ENCODE measurements at regions not wholly inside any gene's neighbourhood (a gene's known extent, or its start where the extent isn't known, plus 50 kb on each side); places are given as distances from the start of the nearest gene placed in this dataset.

DNA sequence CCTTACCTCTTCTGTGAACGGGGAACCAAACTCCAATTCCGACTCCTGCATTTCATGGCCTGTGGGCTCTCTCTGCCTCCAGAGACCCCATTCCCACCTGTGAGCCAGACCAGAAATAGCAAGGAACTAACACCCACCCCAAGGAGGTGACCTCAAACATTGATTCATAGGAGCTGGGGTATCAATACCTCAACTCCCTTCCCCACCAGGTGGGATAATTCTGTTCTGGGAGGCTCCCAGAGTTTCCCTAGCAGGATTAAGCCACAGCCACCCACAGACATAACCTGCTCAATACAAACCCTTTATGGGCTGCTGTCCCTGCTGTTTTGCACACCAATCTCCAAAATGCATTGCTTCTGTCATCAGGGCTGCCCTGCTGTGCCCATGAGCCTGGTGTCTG, 59.6 kb upstream of the FOXF1 start:
- Histone ChIP-seq H3K27me3 (no peaks in the 10 kb centered on the region), H3K79me2 (ENCODE audit: low read depth) (no peaks in the 10 kb centered on the region), H3K4me1 (no peaks in the 10 kb centered on the region), H2AFZ (replicated peaks) (no peak overlapping the region), H3K9ac (no peak overlapping the region), H3K4me2 (no peak overlapping the region), H3F3A (ENCODE audit: low read depth) (no peaks in the 10 kb centered on the region), H3K27ac (no peak overlapping the region), H4K20me1 (ENCODE audit: low read depth) (no peaks in the 10 kb centered on the region), H3K9me3 (ENCODE audit: low read depth) (no peaks in the 10 kb centered on the region), H3K36me3 (no peaks in the 10 kb centered on the region), H3K4me3 (no peak overlapping the region)
- TF ChIP-seq EZH2 (IDR thresholded peaks at IDR 0.05) (no peak), EZH2phosphoT487 (IDR thresholded peaks at IDR 0.05) (no peak)
- TF ChIP-seq, protein P1, sequence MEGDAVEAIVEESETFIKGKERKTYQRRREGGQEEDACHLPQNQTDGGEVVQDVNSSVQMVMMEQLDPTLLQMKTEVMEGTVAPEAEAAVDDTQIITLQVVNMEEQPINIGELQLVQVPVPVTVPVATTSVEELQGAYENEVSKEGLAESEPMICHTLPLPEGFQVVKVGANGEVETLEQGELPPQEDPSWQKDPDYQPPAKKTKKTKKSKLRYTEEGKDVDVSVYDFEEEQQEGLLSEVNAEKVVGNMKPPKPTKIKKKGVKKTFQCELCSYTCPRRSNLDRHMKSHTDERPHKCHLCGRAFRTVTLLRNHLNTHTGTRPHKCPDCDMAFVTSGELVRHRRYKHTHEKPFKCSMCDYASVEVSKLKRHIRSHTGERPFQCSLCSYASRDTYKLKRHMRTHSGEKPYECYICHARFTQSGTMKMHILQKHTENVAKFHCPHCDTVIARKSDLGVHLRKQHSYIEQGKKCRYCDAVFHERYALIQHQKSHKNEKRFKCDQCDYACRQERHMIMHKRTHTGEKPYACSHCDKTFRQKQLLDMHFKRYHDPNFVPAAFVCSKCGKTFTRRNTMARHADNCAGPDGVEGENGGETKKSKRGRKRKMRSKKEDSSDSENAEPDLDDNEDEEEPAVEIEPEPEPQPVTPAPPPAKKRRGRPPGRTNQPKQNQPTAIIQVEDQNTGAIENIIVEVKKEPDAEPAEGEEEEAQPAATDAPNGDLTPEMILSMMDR (IDR thresholded peaks at IDR 0.05), result no peak
- no peaks in the 10 kb centered on the region for H3K4me1 Mint-ChIP-seq
- H3K36me3 Mint-ChIP-seq, result no peaks in the 10 kb centered on the region
- H3K27me3 Mint-ChIP-seq (ENCODE audit: insufficient read depth, low read depth), result peaks cover 8% of the 10 kb centered on the region
- H3K27ac Mint-ChIP-seq, result no peak overlapping the region
- no peaks in the 10 kb centered on the region for H3K9me3 Mint-ChIP-seq
- no peak for DNase-seq (ENCODE audit: low spot score)
- H3K4me3 Mint-ChIP-seq, result no peak overlapping the region

DNA sequence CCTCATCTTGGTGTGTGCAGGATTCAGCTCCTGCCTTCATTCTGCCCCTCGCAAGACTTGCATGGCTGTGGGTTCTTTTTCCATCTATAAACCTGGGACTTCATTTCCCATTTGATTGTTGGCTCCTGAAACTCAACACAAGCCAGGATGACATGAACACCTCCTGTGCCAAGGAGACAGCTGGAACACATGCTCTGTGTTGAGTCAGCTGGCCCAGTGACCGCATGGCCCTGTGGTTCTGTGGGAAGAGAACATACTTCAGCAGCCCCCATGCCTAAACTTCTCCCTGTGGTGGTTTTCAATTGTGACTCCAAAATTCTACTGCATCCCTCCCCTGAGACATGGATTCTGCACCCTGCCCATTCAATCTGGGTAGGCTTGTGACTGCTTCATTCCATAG, 57.9 kb upstream of the FOXF1 start:
- H3K36me3 Mint-ChIP-seq, result no peaks in the 10 kb centered on the region
- Histone ChIP-seq H3K4me3 (no peak overlapping the region), H3F3A (ENCODE audit: low read depth) (no peaks in the 10 kb centered on the region), H3K27me3 (peaks cover 6% of the 10 kb centered on the region), H3K79me2 (ENCODE audit: low read depth) (no peaks in the 10 kb centered on the region), H3K4me2 (no peak overlapping the region), H3K27ac (no peak overlapping the region), H3K4me1 (no peaks in the 10 kb centered on the region), H3K9ac (no peak overlapping the region), H3K9me3 (ENCODE audit: low read depth) (no peaks in the 10 kb centered on the region), H3K36me3 (no peaks in the 10 kb centered on the region), H2AFZ (replicated peaks) (no peak overlapping the region), H4K20me1 (ENCODE audit: low read depth) (no peaks in the 10 kb centered on the region)
- peaks cover 12% of the 10 kb centered on the region for H3K27me3 Mint-ChIP-seq (ENCODE audit: insufficient read depth, low read depth)
- no peak overlapping the region for H3K4me3 Mint-ChIP-seq
- DNase-seq (ENCODE audit: low spot score), result no peak
- TF ChIP-seq EZH2phosphoT487 (IDR thresholded peaks at IDR 0.05), result no peak
- no peak for TF ChIP-seq EZH2 (IDR thresholded peaks at IDR 0.05)
- TF ChIP-seq, protein P1 (IDR thresholded peaks at IDR 0.05), result no peak
- no peaks in the 10 kb centered on the region for H3K4me1 Mint-ChIP-seq
- no peak overlapping the region for H3K27ac Mint-ChIP-seq
- H3K9me3 Mint-ChIP-seq, result no peaks in the 10 kb centered on the region

DNA sequence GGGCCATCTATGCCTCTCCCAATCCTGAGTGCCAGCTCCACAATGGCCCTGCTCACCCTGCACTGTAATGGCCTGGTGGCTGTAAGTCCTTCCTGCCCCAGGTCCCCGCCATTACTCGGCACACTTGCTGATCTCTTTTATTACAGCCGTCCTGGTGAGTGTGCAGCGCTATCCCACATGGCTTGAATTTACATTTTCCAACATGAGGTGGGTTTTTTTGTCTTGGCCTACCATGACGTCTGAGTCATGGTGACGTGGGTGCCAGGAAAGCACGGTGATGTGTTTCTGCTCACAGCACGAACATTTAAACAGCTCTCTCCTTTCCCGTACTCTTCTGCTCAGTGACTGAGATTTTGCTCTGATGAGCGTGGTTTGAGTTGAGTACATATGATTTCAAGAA, 55.2 kb upstream of the FOXF1 start:
- Mint-ChIP-seq H3K27me3 (ENCODE audit: insufficient read depth, low read depth) (peaks cover 24% of the 10 kb centered on the region), H3K36me3 (no peaks in the 10 kb centered on the region), H3K4me1 (no peaks in the 10 kb centered on the region), H3K4me3 (no peak overlapping the region), H3K9me3 (no peaks in the 10 kb centered on the region), H3K27ac (no peak overlapping the region)
- Histone ChIP-seq H3K79me2 (ENCODE audit: low read depth) (no peaks in the 10 kb centered on the region), H3K4me1 (no peaks in the 10 kb centered on the region), H3K36me3 (no peaks in the 10 kb centered on the region), H3K9ac (no peak overlapping the region), H3K4me3 (no peak overlapping the region), H3K4me2 (no peak overlapping the region), H3K27ac (no peak overlapping the region), H4K20me1 (ENCODE audit: low read depth) (no peaks in the 10 kb centered on the region), H3F3A (ENCODE audit: low read depth) (no peaks in the 10 kb centered on the region), H3K27me3 (peaks cover 6% of the 10 kb centered on the region), H3K9me3 (ENCODE audit: low read depth) (no peaks in the 10 kb centered on the region), H2AFZ (replicated peaks) (no peak overlapping the region)
- DNase-seq (ENCODE audit: low spot score), result no peak
- TF ChIP-seq EZH2 (IDR thresholded peaks at IDR 0.05) (no peak), EZH2phosphoT487 (IDR thresholded peaks at IDR 0.05) (no peak)
- TF ChIP-seq, protein P1 (IDR thresholded peaks at IDR 0.05), result no peak

DNA sequence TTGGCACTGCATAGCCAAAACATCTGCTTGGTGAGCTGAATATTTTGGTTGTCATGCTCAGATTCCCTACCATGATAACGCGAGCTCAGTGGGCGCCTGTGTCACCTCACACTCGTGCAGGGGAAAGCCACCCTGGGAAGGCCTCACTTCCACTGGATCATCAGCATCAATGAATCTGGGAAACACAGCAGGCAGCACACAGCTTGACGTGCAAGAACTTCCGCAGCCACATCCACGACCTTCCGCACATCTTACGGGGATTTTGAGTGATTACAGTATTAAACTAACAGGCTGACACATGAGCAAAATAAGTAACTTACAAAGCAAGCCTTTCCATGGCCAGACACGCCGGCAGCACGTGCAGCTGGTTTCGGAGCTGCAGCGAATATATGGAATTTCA, 54.7 kb upstream of the FOXF1 start:
- no peaks in the 10 kb centered on the region for H3K79me2 ChIP-seq (ENCODE audit: low read depth)
- H3K36me3 ChIP-seq, result no peaks in the 10 kb centered on the region
- H3K4me2 ChIP-seq, result no peak overlapping the region
- no peaks in the 10 kb centered on the region for H3K36me3 Mint-ChIP-seq
- H3F3A ChIP-seq (ENCODE audit: low read depth), result no peaks in the 10 kb centered on the region
- H3K4me3 ChIP-seq, result no peak overlapping the region
- TF ChIP-seq EZH2phosphoT487 (IDR thresholded peaks at IDR 0.05) (no peak), EZH2 (IDR thresholded peaks at IDR 0.05) (no peak)
- TF ChIP-seq, protein P1 (IDR thresholded peaks at IDR 0.05), result no peak
- H3K4me1 Mint-ChIP-seq, result no peaks in the 10 kb centered on the region
- H3K27ac ChIP-seq, result no peak overlapping the region
- no peaks in the 10 kb centered on the region for H3K9me3 ChIP-seq (ENCODE audit: low read depth)
- no peak overlapping the region for H3K9ac ChIP-seq
- no peaks in the 10 kb centered on the region for H3K9me3 Mint-ChIP-seq
- H3K27me3 ChIP-seq, result peaks cover 6% of the 10 kb centered on the region
- H2AFZ ChIP-seq (replicated peaks), result no peak overlapping the region
- no peak for DNase-seq (ENCODE audit: low spot score)
- H3K27me3 Mint-ChIP-seq (ENCODE audit: insufficient read depth, low read depth), result peaks cover 26% of the 10 kb centered on the region
- H3K4me1 ChIP-seq, result no peaks in the 10 kb centered on the region
- H3K27ac Mint-ChIP-seq, result no peak overlapping the region
- no peak overlapping the region for H3K4me3 Mint-ChIP-seq
- no peaks in the 10 kb centered on the region for H4K20me1 ChIP-seq (ENCODE audit: low read depth)

Data from neural progenitor cell (in vitro differentiated cells).